Right lobe of liver (tissue), 4 donors: ENCODE measurements at regions not wholly inside any gene's neighbourhood (a gene's known extent, or its start where the extent isn't known, plus 50 kb on each side); places are given as distances from the start of the nearest gene placed in this dataset.

Experiments
- POLR2A ChIP-seq: fragments of 450-650 bp; IDR thresholded peaks from one replicate; pipeline ENCODE4 v1.6.1; 2017; ENCODE audit warnings: antibody characterized with exemption, mild to moderate bottlenecking
- TF ChIP-seq, protein P1 (sequence below), 4 donors: fragments of 200-600 bp in 3 of 4; fragments of 450-650 bp in 1 of 4; IDR thresholded peaks; one replicate each; pipeline versions ENCODE4 v1.5.1 to v1.8.0; 2016 to 2022; ENCODE audit warnings: antibody characterized with exemption in 4 of 4, mild to moderate bottlenecking in 2 of 4
- donor health status: DM: no; HTN: no; CAD: no.
- donor health status: DM: no; HTN: no; CAD: no.
- donor health status: DM: no; HTN: yes; CAD: no.

DNA sequence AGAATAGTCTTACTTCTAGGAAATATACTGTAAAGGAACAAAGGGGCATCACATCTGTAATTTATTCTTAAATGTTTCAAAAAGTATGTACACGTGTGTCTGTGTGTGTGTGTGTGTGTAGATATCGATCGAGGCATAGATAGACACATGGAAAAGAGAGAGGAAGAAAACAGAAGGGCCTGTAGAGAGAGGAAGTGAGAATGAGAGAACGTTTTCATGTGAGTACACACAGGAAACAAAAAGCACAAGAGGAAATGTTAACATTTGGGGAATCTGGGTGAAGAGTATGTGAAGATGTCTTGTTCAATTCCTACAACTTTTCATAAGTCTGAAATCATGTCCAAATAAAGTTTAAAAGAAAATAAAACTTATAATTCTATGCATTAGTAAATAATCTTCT lies 286.5 kb upstream of the SORCS1 start:
- TF ChIP-seq, protein P1, sequence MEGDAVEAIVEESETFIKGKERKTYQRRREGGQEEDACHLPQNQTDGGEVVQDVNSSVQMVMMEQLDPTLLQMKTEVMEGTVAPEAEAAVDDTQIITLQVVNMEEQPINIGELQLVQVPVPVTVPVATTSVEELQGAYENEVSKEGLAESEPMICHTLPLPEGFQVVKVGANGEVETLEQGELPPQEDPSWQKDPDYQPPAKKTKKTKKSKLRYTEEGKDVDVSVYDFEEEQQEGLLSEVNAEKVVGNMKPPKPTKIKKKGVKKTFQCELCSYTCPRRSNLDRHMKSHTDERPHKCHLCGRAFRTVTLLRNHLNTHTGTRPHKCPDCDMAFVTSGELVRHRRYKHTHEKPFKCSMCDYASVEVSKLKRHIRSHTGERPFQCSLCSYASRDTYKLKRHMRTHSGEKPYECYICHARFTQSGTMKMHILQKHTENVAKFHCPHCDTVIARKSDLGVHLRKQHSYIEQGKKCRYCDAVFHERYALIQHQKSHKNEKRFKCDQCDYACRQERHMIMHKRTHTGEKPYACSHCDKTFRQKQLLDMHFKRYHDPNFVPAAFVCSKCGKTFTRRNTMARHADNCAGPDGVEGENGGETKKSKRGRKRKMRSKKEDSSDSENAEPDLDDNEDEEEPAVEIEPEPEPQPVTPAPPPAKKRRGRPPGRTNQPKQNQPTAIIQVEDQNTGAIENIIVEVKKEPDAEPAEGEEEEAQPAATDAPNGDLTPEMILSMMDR (IDR thresholded peaks at IDR 0.05) = no peak
- no peak for TF ChIP-seq POLR2A
